K562 (cell line): ENCODE measurements at regions not wholly inside any gene's neighbourhood (a gene's known extent, or its start where the extent isn't known, plus 50 kb on each side); places are given as distances from the start of the nearest gene placed in this dataset.

ENCODE experiments used
- ATAC-seq: fragments of 200-7000 bp; cut with Tn5 transposase; 3 replicates; pipeline ENCODE4 v1.9.1; 2020; ENCODE audit warnings: moderate library complexity
- BruUV-seq: library from RNA; stranded (reverse); fragments of 400-500 nt; replicated peaks from 2 replicates; lab custom pipeline; 2021; lab: Mats Ljungman, UMichigan
- CTCF ChIA-PET: fragments of 300-600 bp; formaldehyde crosslinking; extraction: SDS; loops from one replicate; lab custom pipeline; 2021; ENCODE audit warnings: low intra/inter-chr PET ratio; lab: Yijun Ruan, JAX
- POLR2A ChIA-PET: fragments of 300-600, 350-650 bp; sonication (Branson Sonifier 250); formaldehyde crosslinking; extraction: SDS; loops from one replicate; lab custom pipeline; 2021; ENCODE audit warnings: antibody characterized with exemption, inconsistent platforms; lab: Yijun Ruan, JAX
- DNase-seq, 4 experiments: peaks; one replicate each; pipeline versions ENCODE4 v3.0.0 to v3.0.0-alpha.2; 2011 to 2018; ENCODE audit warnings: low spot score in 3 of 4, mixed read lengths in 3 of 4; ENCODE audit errors: extremely low read depth in 1 of 4
- FAIRE-seq: peaks from 2 replicates; lab custom pipeline; 2011; peaks lifted over from hg19 to GRCh38; lab: Jason Lieb, UNC
- H2AFZ ChIP-seq: 2 replicates; pipeline ENCODE4 v1.6.0; 2011; ENCODE audit warnings: low read depth, low read length, control low read depth, inconsistent platforms
- H3K27ac ChIP-seq: fragments of 200-600 bp; 3 replicates; pipeline ENCODE4 v1.8.0; 2011; ENCODE audit warnings: low read depth, mild to moderate bottlenecking, control low read depth, inconsistent platforms, low read length, moderate library complexity, mixed read lengths; ENCODE audit errors: extremely low read depth
- H3K27me3 ChIP-seq, 2 experiments: fragments of 300-600 bp in 1 of 2; 2 replicates in 1 of 2; 3 replicates in 1 of 2; pipeline versions ENCODE4 v1.6.0 to v1.8.0; 2011; ENCODE audit warnings: inconsistent platforms in 2 of 2, low read length in 2 of 2, mild to moderate bottlenecking in 1 of 2, mixed read lengths in 1 of 2, moderate library complexity in 1 of 2; ENCODE audit not compliant: control insufficient read depth in 2 of 2, insufficient read depth in 2 of 2
- H3K36me3 ChIP-seq: fragments of 300-600 bp; 3 replicates; pipeline ENCODE4 v1.8.0; 2011; ENCODE audit warnings: mild to moderate bottlenecking, low read length, inconsistent platforms; ENCODE audit not compliant: control insufficient read depth, insufficient read depth
- H3K4me1 ChIP-seq, 2 experiments: fragments of 200-600 bp in 1 of 2; replicated peaks in 1 of 2; 2 replicates in 1 of 2; 3 replicates in 1 of 2; pipeline versions ENCODE4 v1.5.1 to v1.8.0; 2011; ENCODE audit warnings: inconsistent platforms in 2 of 2, low read length in 2 of 2, mild to moderate bottlenecking in 1 of 2, mixed read lengths in 1 of 2, moderate library complexity in 1 of 2; ENCODE audit not compliant: control insufficient read depth in 2 of 2, insufficient read depth in 2 of 2
- H3K4me2 ChIP-seq: 2 replicates; pipeline ENCODE4 v1.6.1; 2011; ENCODE audit warnings: low read length, control low read depth, inconsistent platforms, mixed read lengths; ENCODE audit not compliant: insufficient read depth
- H3K4me3 ChIP-seq: fragments of 200-600 bp; sonication (generic), shearing (Covaris generic); 2 replicates; pipeline ENCODE4 v1.5.1; 2016; ENCODE audit warnings: control low read depth, inconsistent platforms
- H3K79me2 ChIP-seq: fragments of 200-600 bp; 3 replicates; pipeline ENCODE4 v1.8.0; 2011; ENCODE audit warnings: low read length, inconsistent platforms; ENCODE audit not compliant: control insufficient read depth, insufficient read depth
- H3K9ac ChIP-seq, 2 experiments: 2 replicates each; pipeline versions ENCODE4 v1.6.0 to v1.6.1; 2011; ENCODE audit warnings: low read depth in 2 of 2, low read length in 2 of 2, control low read depth in 1 of 2, inconsistent platforms in 1 of 2, mild to moderate bottlenecking in 1 of 2, mixed read lengths in 1 of 2; ENCODE audit not compliant: insufficient read depth in 1 of 2
- H3K9me1 ChIP-seq: one replicate; pipeline ENCODE4 v1.6.0; 2011; ENCODE audit warnings: inconsistent platforms, mild to moderate bottlenecking, low read length, moderate library complexity; ENCODE audit not compliant: control insufficient read depth, insufficient read depth
- H3K9me3 ChIP-seq: replicated peaks from 2 replicates; pipeline ENCODE4 v1.5.1; 2011; ENCODE audit warnings: low read depth, low read length, inconsistent platforms; ENCODE audit not compliant: control insufficient read depth, insufficient read depth
- H4K20me1 ChIP-seq: replicated peaks from 2 replicates; pipeline ENCODE4 v1.6.1; 2011; ENCODE audit warnings: low read length, inconsistent platforms, mixed read lengths; ENCODE audit not compliant: control insufficient read depth, insufficient read depth
- GATA2 ChIP-seq: sonication (generic); formaldehyde crosslinking; IDR thresholded peaks from 2 replicates; pipeline ENCODE4 v1.4.0; 2020; ENCODE audit warnings: mild to moderate bottlenecking, missing genetic modification reagents
- HOXB6 ChIP-seq: fragments of 250-450 bp; sonication (Bioruptor Pico); IDR thresholded peaks from 2 replicates; pipeline ENCODE4 v1.5.1; 2022; ENCODE audit warnings: mild to moderate bottlenecking, borderline replicate concordance
- KAT2B ChIP-seq: IDR thresholded peaks from one replicate; pipeline ENCODE4 v1.6.1; 2012; ENCODE audit warnings: low read depth, mild to moderate bottlenecking, control low read depth, inconsistent platforms, low read length, moderate library complexity
- KAT7 ChIP-seq: sonication (generic); formaldehyde crosslinking; IDR thresholded peaks from 2 replicates; pipeline ENCODE4 v1.8.0; 2022; ENCODE audit warnings: missing genetic modification reagents, mild to moderate bottlenecking, borderline replicate concordance
- MAFG ChIP-seq: fragments of 450-650 bp; conservative IDR thresholded peaks from 2 replicates; pipeline ENCODE4 v1.6.1; 2016; ENCODE audit warnings: missing genetic modification characterization, missing compliant biosample characterization
- MXI1 ChIP-seq: IDR thresholded peaks from 2 replicates; pipeline ENCODE4 v1.6.1; 2011; ENCODE audit warnings: low read depth, mild to moderate bottlenecking, improper control_type of control experiment, low read length
- NONO ChIP-seq, 2 experiments: fragments of 200-400 bp in 1 of 2; fragments of 450-650 bp in 1 of 2; formaldehyde crosslinking in 1 of 2; IDR thresholded peaks; 2 replicates each; pipeline ENCODE4 v1.6.1; 2017; ENCODE audit warnings: low read depth in 2 of 2, mild to moderate bottlenecking in 2 of 2, moderate library complexity in 2 of 2, low read length in 1 of 2
- NUFIP1 ChIP-seq: fragments of 450-650 bp; IDR thresholded peaks from 2 replicates; pipeline ENCODE4 v1.6.1; 2018; ENCODE audit not compliant: partially characterized antibody
- PPARD ChIP-seq: fragments of 250-450 bp; sonication (Bioruptor Pico); IDR thresholded peaks from 2 replicates; pipeline ENCODE4 v1.8.0; 2022; ENCODE audit warnings: inconsistent platforms, mild to moderate bottlenecking, moderate library complexity
- RBM22 ChIP-seq: fragments of 200-400 bp; formaldehyde crosslinking; IDR thresholded peaks from 2 replicates; pipeline ENCODE4 v1.6.1; 2018; ENCODE audit warnings: low read length, low read depth; ENCODE audit not compliant: poor library complexity, severe bottlenecking
- SAP30 ChIP-seq: fragments of 200-600 bp; sonication (generic); IDR thresholded peaks from 2 replicates; pipeline ENCODE4 v1.6.1; 2012; ENCODE audit warnings: borderline replicate concordance, low read depth, mild to moderate bottlenecking, moderate library complexity, low read length, control low read depth, inconsistent platforms; ENCODE audit not compliant: insufficient read depth, poor library complexity, severe bottlenecking
- TAF9B ChIP-seq: fragments of 450-650 bp; IDR thresholded peaks from 2 replicates; pipeline ENCODE4 v1.6.1; 2018; ENCODE audit warnings: mild to moderate bottlenecking; ENCODE audit not compliant: partially characterized antibody
- XRCC4 ChIP-seq: IDR thresholded peaks from one replicate; pipeline ENCODE4 v1.6.1; 2011; ENCODE audit not compliant: insufficient read depth, insufficient read length; ENCODE audit errors: extremely low read depth
- ZBTB17 ChIP-seq: fragments of 450-650 bp; formaldehyde crosslinking; IDR thresholded peaks from 2 replicates; pipeline ENCODE4 v1.4.0; 2020; ENCODE audit warnings: mild to moderate bottlenecking
- ZKSCAN8 ChIP-seq: fragments of 200-800 bp; sonication (Bioruptor generic); IDR thresholded peaks from 2 replicates; pipeline ENCODE4 v1.6.1; 2016; ENCODE audit warnings: missing genetic modification characterization, missing compliant biosample characterization
- ZNF197 ChIP-seq: fragments of 200-800 bp; sonication (Bioruptor generic); IDR thresholded peaks from 2 replicates; pipeline ENCODE4 v1.6.1; 2016; ENCODE audit warnings: low read depth, missing genetic modification characterization, missing compliant biosample characterization
- ZNF445 ChIP-seq: fragments of 250-450 bp; sonication (Bioruptor Pico); IDR thresholded peaks from 2 replicates; pipeline ENCODE4 v1.4.0; 2020; ENCODE audit warnings: low read depth, mild to moderate bottlenecking, moderate library complexity
- WGBS: fragments of 100-300 bp; shearing (Covaris generic); methylation state at CpG from one replicate; pipeline ENCODE4 v1.1.6; 2016; ENCODE audit warnings: low coverage, mixed read lengths; ENCODE audit not compliant: insufficient coverage; ENCODE audit errors: missing lambda C conversion rate; 5-methylcytosine and 5-hydroxymethylcytosine counted together
- in situ Hi-C: fragments of 300-500 bp; cut with MboI; formaldehyde crosslinking; loops from 4 replicates; pipeline ENCODE4 v1.15.0; 2018; ENCODE audit warnings: inconsistent platforms, mixed read lengths
- intact Hi-C: fragments of 100-400 bp; cut with micrococcal nuclease; formaldehyde crosslinking; loops from 2 replicates; pipeline ENCODE4 v1.14.2; 2022
- TF ChIP-seq, protein P1 (sequence below): IDR thresholded peaks from 2 replicates; pipeline ENCODE4 v1.6.1; 2014; ENCODE audit warnings: antibody characterized with exemption

DNA sequence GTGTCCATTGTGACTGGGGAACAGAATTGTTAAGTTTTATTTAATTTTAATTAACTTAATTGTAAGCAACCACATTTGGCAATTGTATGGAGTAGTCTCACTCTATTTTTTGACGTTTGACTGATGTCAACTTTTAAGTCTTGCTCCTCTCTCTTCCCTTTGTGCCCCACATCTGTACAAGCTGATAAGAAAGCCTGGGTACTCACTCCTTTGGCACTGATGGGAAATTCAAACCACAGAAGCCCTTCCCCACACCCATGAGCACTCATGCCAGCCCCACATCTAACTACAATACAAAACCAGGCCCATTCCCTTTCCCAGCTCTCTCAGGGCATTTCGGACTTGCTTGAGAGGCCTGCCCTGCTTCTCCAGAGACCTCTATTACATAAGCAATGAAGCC is 451.5 kb upstream of the KIF2A start:
- no peak for FAIRE-seq
- H3K27ac ChIP-seq = no peak overlapping the region
- WGBS = 0% methylated on average over 2 of the region's 2 CpGs
- H3K4me1 ChIP-seq = no peaks in the 10 kb centered on the region
- POLR2A ChIA-PET = no interaction called here
- CTCF ChIA-PET = no interaction called here
- TF ChIP-seq ZKSCAN8 (CRISPR knock-in tag) = no peak
- TF ChIP-seq MAFG (tag) = no peak
- no peak for TF ChIP-seq ZNF197 (CRISPR knock-in tag)
- no peak for TF ChIP-seq KAT7
- TF ChIP-seq SAP30 = no peak
- no peak for TF ChIP-seq TAF9B
- TF ChIP-seq NONO (IDR thresholded peaks at IDR 0.05; ENCODE audit: low read depth in 2 of 2, low read length in 1 of 2) = no peak
- no peak for TF ChIP-seq PPARD (CRISPR knock-in tag)
- TF ChIP-seq, protein P1, sequence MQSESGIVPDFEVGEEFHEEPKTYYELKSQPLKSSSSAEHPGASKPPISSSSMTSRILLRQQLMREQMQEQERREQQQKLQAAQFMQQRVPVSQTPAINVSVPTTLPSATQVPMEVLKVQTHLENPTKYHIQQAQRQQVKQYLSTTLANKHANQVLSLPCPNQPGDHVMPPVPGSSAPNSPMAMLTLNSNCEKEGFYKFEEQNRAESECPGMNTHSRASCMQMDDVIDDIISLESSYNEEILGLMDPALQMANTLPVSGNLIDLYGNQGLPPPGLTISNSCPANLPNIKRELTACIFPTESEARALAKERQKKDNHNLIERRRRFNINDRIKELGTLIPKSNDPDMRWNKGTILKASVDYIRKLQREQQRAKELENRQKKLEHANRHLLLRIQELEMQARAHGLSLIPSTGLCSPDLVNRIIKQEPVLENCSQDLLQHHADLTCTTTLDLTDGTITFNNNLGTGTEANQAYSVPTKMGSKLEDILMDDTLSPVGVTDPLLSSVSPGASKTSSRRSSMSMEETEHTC = no peak
- TF ChIP-seq XRCC4 = no peak
- TF ChIP-seq ZNF445 (CRISPR knock-in tag) = no peak
- TF ChIP-seq RBM22 = no peak
- no peak for TF ChIP-seq NUFIP1
- TF ChIP-seq MXI1 = no peak
- no peak for TF ChIP-seq GATA2
- no peak for TF ChIP-seq HOXB6 (CRISPR knock-in tag)
- TF ChIP-seq ZBTB17 = no peak
- no peak for TF ChIP-seq KAT2B
- no peaks in the 10 kb centered on the region for H4K20me1 ChIP-seq
- BruUV-seq = no TSS peak
- H2AFZ ChIP-seq = no peak overlapping the region
- no peak overlapping the region for H3K4me3 ChIP-seq
- intact Hi-C loops (no loop called here), in situ Hi-C loops (no loop called here)
- H3K9ac ChIP-seq = no peak overlapping the region
- no peaks in the 10 kb centered on the region for H3K27me3 ChIP-seq
- H3K4me2 ChIP-seq = no peak overlapping the region
- no peaks in the 10 kb centered on the region for H3K36me3 ChIP-seq
- DNase-seq = no peak
- H3K9me3 ChIP-seq = no peaks in the 10 kb centered on the region
- no peaks in the 10 kb centered on the region for H3K9me1 ChIP-seq
- no peak for ATAC-seq
- H3K79me2 ChIP-seq = no peaks in the 10 kb centered on the region
